ENCODE measurements at regions not wholly inside any gene's neighbourhood (a gene's known extent, or its start where the extent isn't known, plus 50 kb on each side); places are given as distances from the start of the nearest gene placed in this dataset.
"Not testable (repeated sequence)": the region's sequence is repeated elsewhere in the genome, so short reads cannot be mapped to it uniquely, and the experiment has no call there.

GRCh38 chr21:21860888-21861287 is 862.7 kb downstream of the NCAM2 start:
- no peak for DNase-seq

GRCh38 chr21:21864321-21864840 is 866.2 kb downstream of the NCAM2 start:
- no peak for DNase-seq

GRCh38 chr21:21897275-21897883 is 899.2 kb downstream of the NCAM2 start:
- no peak for DNase-seq

GRCh38 chr21:21898801-21899200 is 900.6 kb downstream of the NCAM2 start:
- DNase-seq = no peak

- DNase-seq = not testable (repeated sequence)
Observed at GRCh38 chr21:21902416-21902815, 904.2 kb downstream of the NCAM2 start.

GRCh38 chr21:21907271-21907670 is 909.1 kb downstream of the NCAM2 start:
- no peak for DNase-seq

- DNase-seq = no peak
Observed at GRCh38 chr21:21915816-21916215, 917.6 kb downstream of the NCAM2 start.

GRCh38 chr21:21921410-21922232 is 923.4 kb downstream of the NCAM2 start:
- no peak for DNase-seq

- no peak for DNase-seq
Observed at GRCh38 chr21:21929226-21929625, 931.0 kb downstream of the NCAM2 start.

- no peak for DNase-seq
Observed at GRCh38 chr21:21929789-21930188, 931.6 kb downstream of the NCAM2 start.

GRCh38 chr21:21952566-21952965 is 954.4 kb downstream of the NCAM2 start:
- no peak for DNase-seq

- no peak for DNase-seq
Observed at GRCh38 chr21:21955204-21955603, 957.0 kb downstream of the NCAM2 start.

GRCh38 chr21:21957490-21957889 is 959.3 kb downstream of the NCAM2 start:
- no peak for DNase-seq

GRCh38 chr21:21963911-21964310 is 965.7 kb downstream of the NCAM2 start:
- DNase-seq = no peak

- no peak for DNase-seq
Observed at GRCh38 chr21:21968810-21969209, 970.6 kb downstream of the NCAM2 start.

- DNase-seq = no peak
Observed at GRCh38 chr21:21969211-21969610, 971.0 kb downstream of the NCAM2 start.

- DNase-seq = no peak
Observed at GRCh38 chr21:21971384-21971783, 973.2 kb downstream of the NCAM2 start.

- no peak for DNase-seq
Observed at GRCh38 chr21:21973806-21974205, 975.6 kb downstream of the NCAM2 start.

- no peak for DNase-seq
Observed at GRCh38 chr21:21996891-21997290, 998.7 kb downstream of the NCAM2 start.

GRCh38 chr21:21997390-21998333 is 999.5 kb downstream of the NCAM2 start:
- DNase-seq = no peak

- DNase-seq = no peak
Observed at GRCh38 chr21:22019766-22020165, 1021.6 kb downstream of the NCAM2 start.

- no peak for DNase-seq
Observed at GRCh38 chr21:22020221-22020620, 1022.0 kb downstream of the NCAM2 start.

GRCh38 chr21:22023896-22024295 is 1025.7 kb downstream of the NCAM2 start:
- DNase-seq = not testable (repeated sequence)

All from CD4-positive, alpha-beta T cell treated with Interleukin-21 for 1 hour (primary cell).